Liver (tissue), 8 donors: ENCODE measurements at regions not wholly inside any gene's neighbourhood (a gene's known extent, or its start where the extent isn't known, plus 50 kb on each side); places are given as distances from the start of the nearest gene placed in this dataset.

Experiments
- DNase-seq: peaks from one replicate; pipeline ENCODE4 v3.0.0-alpha.2; 2017; ENCODE audit warnings: low spot score
- H3K27ac ChIP-seq, 2 donors: one replicate each; pipeline ENCODE4 v1.7.0; 2013; ENCODE audit warnings: inconsistent platforms in 2 of 2, low read length in 2 of 2, control low read depth in 1 of 2, low read depth in 1 of 2, mild to moderate bottlenecking in 1 of 2
- H3K27me3 ChIP-seq, 4 donors: one replicate each; pipeline versions ENCODE4 v1.6.1 to v1.7.0; 2013; ENCODE audit warnings: low read length in 3 of 4, inconsistent platforms in 1 of 4, mild to moderate bottlenecking in 1 of 4, moderate library complexity in 1 of 4; ENCODE audit not compliant: control insufficient read depth in 4 of 4, insufficient read depth in 4 of 4
- H3K36me3 ChIP-seq, 4 donors: one replicate each; pipeline versions ENCODE4 v1.6.1 to v1.7.0; 2013; ENCODE audit warnings: low read length in 3 of 4, mild to moderate bottlenecking in 3 of 4, low read depth in 1 of 4, moderate library complexity in 1 of 4; ENCODE audit not compliant: control insufficient read depth in 4 of 4, insufficient read depth in 3 of 4
- H3K4me1 ChIP-seq, 4 donors: one replicate each; pipeline versions ENCODE4 v1.6.1 to v1.7.0; 2013; ENCODE audit warnings: low read length in 3 of 4, mild to moderate bottlenecking in 3 of 4, moderate library complexity in 1 of 4; ENCODE audit not compliant: control insufficient read depth in 4 of 4, insufficient read depth in 4 of 4
- H3K4me3 ChIP-seq, 3 donors: one replicate each; pipeline versions ENCODE4 v1.6.1 to v1.7.0; 2013; ENCODE audit warnings: low read length in 3 of 3, control low read depth in 1 of 3, low read depth in 1 of 3, mild to moderate bottlenecking in 1 of 3
- H3K9ac ChIP-seq, 2 donors: one replicate each; pipeline ENCODE4 v1.7.0; 2013; ENCODE audit warnings: low read length in 2 of 2, mild to moderate bottlenecking in 2 of 2, moderate library complexity in 2 of 2, control low read depth in 1 of 2, low read depth in 1 of 2
- H3K9me3 ChIP-seq, 4 donors: one replicate each; pipeline versions ENCODE4 v1.6.1 to v1.7.0; 2013; ENCODE audit warnings: low read length in 3 of 4; ENCODE audit not compliant: control insufficient read depth in 4 of 4
- CTCF ChIP-seq: fragments of 150-350 bp; IDR thresholded peaks from 2 replicates; pipeline ENCODE4 v1.5.1; 2017; ENCODE audit warnings: improper control_type of control experiment, low read depth, low read length; ENCODE audit not compliant: missing input control
- FOXA1 ChIP-seq: IDR thresholded peaks from 2 replicates; pipeline ENCODE4 v1.6.1; 2016; ENCODE audit warnings: antibody characterized with exemption
- FOXA2 ChIP-seq: IDR thresholded peaks from 2 replicates; pipeline ENCODE4 v1.6.1; 2016; ENCODE audit warnings: antibody characterized with exemption
- JUND ChIP-seq, 2 donors: IDR thresholded peaks; 2 replicates each; pipeline ENCODE4 v1.6.1; 2016; ENCODE audit warnings: antibody characterized with exemption in 2 of 2
- MAX ChIP-seq: IDR thresholded peaks from 2 replicates; pipeline ENCODE4 v1.6.1; 2016; ENCODE audit warnings: antibody characterized with exemption
- NR2F2 ChIP-seq: IDR thresholded peaks from 2 replicates; pipeline ENCODE4 v1.6.1; 2016; ENCODE audit warnings: antibody characterized with exemption
- RAD21 ChIP-seq, 2 donors: IDR thresholded peaks; 2 replicates each; pipeline ENCODE4 v1.6.1; 2016; ENCODE audit warnings: antibody characterized with exemption in 2 of 2, mild to moderate bottlenecking in 2 of 2
- REST ChIP-seq: IDR thresholded peaks from 2 replicates; pipeline ENCODE4 v1.6.1; 2016; ENCODE audit warnings: antibody characterized with exemption, mild to moderate bottlenecking
- SP1 ChIP-seq: IDR thresholded peaks from 2 replicates; pipeline ENCODE4 v1.6.1; 2018; ENCODE audit warnings: antibody characterized with exemption, mild to moderate bottlenecking
- TAF1 ChIP-seq: conservative IDR thresholded peaks from 2 replicates; pipeline ENCODE4 v1.6.1; 2016; ENCODE audit warnings: antibody characterized with exemption, mild to moderate bottlenecking
- YY1 ChIP-seq: IDR thresholded peaks from 2 replicates; pipeline ENCODE4 v1.6.1; 2016; ENCODE audit warnings: antibody characterized with exemption, mild to moderate bottlenecking
- ZBTB33 ChIP-seq: IDR thresholded peaks from 2 replicates; pipeline ENCODE4 v1.6.1; 2016; ENCODE audit warnings: antibody characterized with exemption
- WGBS: extraction: QIAGEN DNeasy Blood & Tissue Kit; methylation state at CpG from one replicate; pipeline ENCODE4 v1.1.7; 2013; 5-methylcytosine and 5-hydroxymethylcytosine counted together
- donor health status: healthy.
- donor health status: healthy.
- donor health status: healthy.
- donor health status: healthy.
- donor health status: healthy.

- Histone ChIP-seq H3K27ac (no peak overlapping the region), H3K9ac (no peak overlapping the region), H3K4me1 (no peaks in the 10 kb centered on the region), H3K27me3 (no peaks in the 10 kb centered on the region), H3K4me3 (no peak overlapping the region), H3K9me3 (no peaks in the 10 kb centered on the region), H3K36me3 (no peaks in the 10 kb centered on the region)
- no peak for DNase-seq
- TF ChIP-seq RAD21 (IDR thresholded peaks at IDR 0.05): peak; percentile 30 to 37
- no peak for TF ChIP-seq SP1
- peak; percentile 18 for TF ChIP-seq CTCF
- 38% methylated on average over 2 of the region's 2 CpGs for WGBS
Measured at GRCh38 chr7:63008366-63008765, 990.3 kb upstream of the ZNF722 start.

GRCh38 chr7:63009771-63010170 lies 988.9 kb upstream of the ZNF722 start:
- no peak for TF ChIP-seq RAD21 (IDR thresholded peaks at IDR 0.05)
- TF ChIP-seq YY1: no peak
- TF ChIP-seq NR2F2: no peak
- no peak for TF ChIP-seq FOXA2
- TF ChIP-seq FOXA1: no peak
- Histone ChIP-seq H3K27me3 (no peaks in the 10 kb centered on the region), H3K36me3 (no peaks in the 10 kb centered on the region), H3K4me1 (no peaks in the 10 kb centered on the region), H3K9me3 (no peaks in the 10 kb centered on the region), H3K27ac (no peak overlapping the region), H3K4me3 (no peak overlapping the region), H3K9ac (no peak overlapping the region)
- DNase-seq: no peak
- 79% methylated on average over 7 of the region's 7 CpGs for WGBS

- WGBS: 53% methylated on average over 6 of the region's 6 CpGs
- no peaks in the 10 kb centered on the region for H3K4me1 ChIP-seq
- H3K36me3 ChIP-seq: no peaks in the 10 kb centered on the region
- H3K27me3 ChIP-seq: no peaks in the 10 kb centered on the region
- no peak overlapping the region for H3K27ac ChIP-seq
- DNase-seq: no peak
- TF ChIP-seq MAX: no peak
- TF ChIP-seq JUND (IDR thresholded peaks at IDR 0.05): no peak
- no peak for TF ChIP-seq NR2F2
- H3K9ac ChIP-seq: no peak overlapping the region
- H3K4me3 ChIP-seq: no peak overlapping the region
- H3K9me3 ChIP-seq: no peaks in the 10 kb centered on the region
Measured at GRCh38 chr7:63012633-63013183, 985.9 kb upstream of the ZNF722 start.

- H3K9ac ChIP-seq: no peak overlapping the region
- H3K36me3 ChIP-seq: no peaks in the 10 kb centered on the region
- H3K4me1 ChIP-seq: no peaks in the 10 kb centered on the region
- no peaks in the 10 kb centered on the region for H3K9me3 ChIP-seq
- no peak for DNase-seq
- no peak overlapping the region for H3K4me3 ChIP-seq
- TF ChIP-seq TAF1 (no peak), NR2F2 (no peak), REST (no peak), ZBTB33 (no peak), CTCF (no peak), RAD21 (IDR thresholded peaks at IDR 0.05) (no peak)
- WGBS: 79% methylated on average over 8 of the region's 8 CpGs
- H3K27ac ChIP-seq: no peak overlapping the region
- no peaks in the 10 kb centered on the region for H3K27me3 ChIP-seq
Measured at GRCh38 chr7:63014792-63015191, 983.9 kb upstream of the ZNF722 start.
